Neutrophil (primary cell): ENCODE measurements at regions not wholly inside any gene's neighbourhood (a gene's known extent, or its start where the extent isn't known, plus 50 kb on each side); places are given as distances from the start of the nearest gene placed in this dataset.

Experiments used
- H3K27ac ChIP-seq: fragments of 200-600 bp; sonication (generic); 2 replicates; pipeline ENCODE4 v1.5.1; 2016; ENCODE audit warnings: mild to moderate bottlenecking, moderate library complexity
- H3K27me3 ChIP-seq: fragments of 200-600 bp; sonication (generic); 2 replicates; pipeline ENCODE4 v1.6.0; 2016; ENCODE audit warnings: mild to moderate bottlenecking
- H3K36me3 ChIP-seq: fragments of 200-600 bp; sonication (generic); 2 replicates; pipeline ENCODE4 v1.5.1; 2017
- H3K4me1 ChIP-seq, 2 experiments: fragments of 200-600 bp in 1 of 2; sonication (generic) in 1 of 2; 1 replicate in 1 of 2; 2 replicates in 1 of 2; pipeline versions ENCODE4 v1.5.1 to v1.6.1; 2013 to 2016; ENCODE audit warnings: low read depth in 1 of 2, low read length in 1 of 2, mild to moderate bottlenecking in 1 of 2, moderate library complexity in 1 of 2; ENCODE audit not compliant: control insufficient read depth in 1 of 2, insufficient read depth in 1 of 2
- H3K4me3 ChIP-seq, 2 experiments: fragments of 200-600 bp in 1 of 2; sonication (generic) in 1 of 2; 1 replicate in 1 of 2; 2 replicates in 1 of 2; pipeline ENCODE4 v1.5.1; 2013 to 2016; ENCODE audit warnings: low read depth in 1 of 2, low read length in 1 of 2, mild to moderate bottlenecking in 1 of 2, moderate library complexity in 1 of 2
- H3K9me3 ChIP-seq: fragments of 200-600 bp; sonication (generic); 2 replicates; pipeline ENCODE4 v1.5.1; 2016
- TF ChIP-seq, protein P1 (sequence below): fragments of 200-600 bp; sonication (generic); IDR thresholded peaks from 2 replicates; pipeline ENCODE4 v1.5.1; 2016; ENCODE audit warnings: antibody characterized with exemption

DNA sequence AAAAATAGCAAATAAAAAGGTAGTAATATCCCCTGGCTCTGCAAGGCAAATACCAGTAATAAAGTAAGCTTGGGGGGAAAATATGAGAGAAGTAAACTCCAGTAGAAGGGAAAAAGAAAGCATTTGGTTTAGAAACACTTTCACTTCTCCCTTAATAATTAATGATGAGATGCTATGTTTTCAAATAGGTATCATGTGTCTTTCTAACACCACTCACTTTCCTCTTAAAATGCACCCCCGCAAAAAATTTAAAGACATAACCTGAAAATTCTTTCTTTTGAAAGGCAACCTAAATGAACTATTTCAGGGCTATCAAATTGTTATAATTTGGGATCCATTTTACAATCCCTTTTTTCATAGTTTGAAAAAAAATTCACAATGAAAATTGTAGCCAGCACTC is 240.3 kb downstream of the SNX10 start:
- H3K4me3 ChIP-seq: no peak overlapping the region
- H3K27me3 ChIP-seq: peaks cover 20% of the 10 kb centered on the region
- H3K9me3 ChIP-seq: no peaks in the 10 kb centered on the region
- TF ChIP-seq, protein P1, sequence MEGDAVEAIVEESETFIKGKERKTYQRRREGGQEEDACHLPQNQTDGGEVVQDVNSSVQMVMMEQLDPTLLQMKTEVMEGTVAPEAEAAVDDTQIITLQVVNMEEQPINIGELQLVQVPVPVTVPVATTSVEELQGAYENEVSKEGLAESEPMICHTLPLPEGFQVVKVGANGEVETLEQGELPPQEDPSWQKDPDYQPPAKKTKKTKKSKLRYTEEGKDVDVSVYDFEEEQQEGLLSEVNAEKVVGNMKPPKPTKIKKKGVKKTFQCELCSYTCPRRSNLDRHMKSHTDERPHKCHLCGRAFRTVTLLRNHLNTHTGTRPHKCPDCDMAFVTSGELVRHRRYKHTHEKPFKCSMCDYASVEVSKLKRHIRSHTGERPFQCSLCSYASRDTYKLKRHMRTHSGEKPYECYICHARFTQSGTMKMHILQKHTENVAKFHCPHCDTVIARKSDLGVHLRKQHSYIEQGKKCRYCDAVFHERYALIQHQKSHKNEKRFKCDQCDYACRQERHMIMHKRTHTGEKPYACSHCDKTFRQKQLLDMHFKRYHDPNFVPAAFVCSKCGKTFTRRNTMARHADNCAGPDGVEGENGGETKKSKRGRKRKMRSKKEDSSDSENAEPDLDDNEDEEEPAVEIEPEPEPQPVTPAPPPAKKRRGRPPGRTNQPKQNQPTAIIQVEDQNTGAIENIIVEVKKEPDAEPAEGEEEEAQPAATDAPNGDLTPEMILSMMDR: no peak
- no peaks in the 10 kb centered on the region for H3K36me3 ChIP-seq
- H3K27ac ChIP-seq: no peak overlapping the region
- no peaks in the 10 kb centered on the region for H3K4me1 ChIP-seq

DNA sequence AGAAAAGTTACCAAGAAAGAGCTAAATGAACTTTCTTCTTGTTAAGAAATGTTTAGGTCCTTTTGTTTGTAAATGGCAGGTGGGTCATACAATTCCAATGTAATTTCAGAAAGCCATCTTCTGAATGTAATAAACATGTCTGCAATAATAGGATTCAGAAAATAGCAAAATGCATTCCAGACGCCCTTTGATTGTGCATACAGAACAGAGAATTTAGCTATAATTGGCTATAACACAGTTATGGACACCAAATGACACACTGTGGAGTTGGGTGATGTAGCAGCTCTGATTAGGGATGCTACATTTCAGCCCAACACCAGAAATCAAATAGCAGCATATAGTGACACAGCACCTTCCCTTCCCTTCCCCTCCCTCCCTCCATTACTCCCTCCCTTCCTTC is 240.8 kb downstream of the SNX10 start:
- Histone ChIP-seq H3K27me3 (peaks cover 25% of the 10 kb centered on the region), H3K4me1 (no peaks in the 10 kb centered on the region), H3K36me3 (no peaks in the 10 kb centered on the region), H3K4me3 (no peak overlapping the region), H3K9me3 (no peaks in the 10 kb centered on the region), H3K27ac (no peak overlapping the region)
- TF ChIP-seq, protein P1: no peak

DNA sequence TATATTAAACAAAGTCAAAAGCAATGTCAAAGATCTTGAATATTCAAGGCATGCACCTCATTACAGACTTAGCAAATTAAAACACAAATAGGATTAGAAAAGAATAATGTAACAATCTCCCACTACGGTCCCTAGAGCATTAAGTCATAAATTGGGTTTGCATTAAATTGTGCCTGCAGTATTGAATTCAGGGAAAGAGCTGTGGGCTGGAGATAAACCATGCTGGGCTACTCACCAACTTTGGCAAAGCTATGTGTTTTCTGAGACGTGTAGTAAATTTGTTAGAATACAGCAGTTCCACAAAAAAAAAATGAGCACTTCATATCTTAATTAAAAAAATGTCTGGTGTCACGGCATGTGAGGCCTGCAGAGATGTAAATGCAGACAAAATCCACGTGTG is 241.6 kb downstream of the SNX10 start:
- Histone ChIP-seq H3K27ac (no peak overlapping the region), H3K36me3 (no peaks in the 10 kb centered on the region), H3K4me1 (no peaks in the 10 kb centered on the region), H3K4me3 (no peak overlapping the region), H3K27me3 (peaks cover 33% of the 10 kb centered on the region), H3K9me3 (no peaks in the 10 kb centered on the region)
- TF ChIP-seq, protein P1: no peak

DNA sequence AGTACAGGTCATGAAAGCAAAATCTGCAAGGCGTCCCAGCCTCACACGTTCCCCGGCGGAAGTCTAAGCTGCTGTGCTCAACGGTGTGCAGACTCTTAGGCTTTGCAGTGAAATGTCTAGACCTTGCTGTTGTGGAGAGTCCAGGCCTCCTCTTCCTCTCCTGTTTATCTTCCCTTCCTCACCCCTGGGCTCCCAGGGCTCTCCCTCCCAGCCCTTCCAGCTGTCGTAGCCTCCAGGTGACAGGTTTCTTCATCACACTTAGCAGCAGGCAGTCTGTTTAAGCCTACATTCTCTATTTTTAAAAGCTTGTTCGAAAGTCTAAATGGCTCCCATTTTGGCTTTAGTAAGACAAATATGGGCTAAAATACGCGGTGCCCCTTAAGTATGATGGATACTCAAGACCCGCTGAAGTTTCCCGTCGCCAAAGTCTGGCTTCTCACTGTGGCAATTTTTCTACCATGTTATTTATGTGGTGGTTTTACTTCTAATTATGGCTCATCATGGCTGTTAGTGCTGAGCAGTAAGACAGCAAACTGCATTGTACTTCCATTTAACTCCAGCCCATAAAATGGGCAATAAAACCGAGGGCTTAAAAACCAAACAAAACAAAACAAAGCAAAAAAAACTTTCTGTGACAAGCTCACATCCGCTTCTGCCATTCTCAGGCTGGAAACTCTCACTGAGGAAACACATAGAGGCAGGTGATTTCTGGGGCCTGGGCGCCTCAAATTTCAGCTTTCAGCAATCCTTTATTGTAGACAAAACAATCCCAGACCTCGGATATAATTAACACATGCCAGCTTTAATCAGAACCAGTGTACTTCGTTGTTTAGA is 243.2 kb downstream of the SNX10 start:
- TF ChIP-seq, protein P1: no peak
- Histone ChIP-seq H3K4me3 (no peak overlapping the region), H3K27ac (no peak overlapping the region), H3K27me3 (peaks cover 49% of the 10 kb centered on the region), H3K4me1 (no peaks in the 10 kb centered on the region), H3K9me3 (no peaks in the 10 kb centered on the region), H3K36me3 (no peaks in the 10 kb centered on the region)

DNA sequence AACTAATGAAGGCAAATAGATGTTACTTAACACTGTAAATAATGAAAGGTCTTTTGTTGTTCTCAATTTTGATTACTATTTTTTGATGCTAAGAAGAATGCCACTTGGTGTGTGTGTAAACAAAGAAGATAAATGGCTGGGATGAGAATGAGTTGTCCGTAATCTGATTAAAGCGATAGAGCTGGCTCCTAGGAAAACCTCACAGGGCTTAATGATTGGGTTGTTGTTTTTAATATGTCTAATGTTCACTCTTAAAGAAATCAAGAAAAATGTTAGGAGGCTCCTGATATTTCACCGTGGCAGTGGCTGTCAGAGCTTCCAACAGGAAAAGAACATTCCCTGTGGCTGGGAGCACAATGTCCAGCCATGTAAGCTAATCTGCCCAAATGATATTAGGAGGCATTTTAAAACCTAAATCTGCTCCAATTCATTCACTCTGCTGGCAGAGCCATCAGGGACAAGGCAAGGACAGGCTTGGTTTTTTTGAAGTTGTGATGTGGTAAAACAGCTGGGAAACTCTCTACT is 243.9 kb downstream of the SNX10 start:
- H3K4me1 ChIP-seq: no peaks in the 10 kb centered on the region
- H3K27me3 ChIP-seq: peaks cover 55% of the 10 kb centered on the region
- no peaks in the 10 kb centered on the region for H3K36me3 ChIP-seq
- no peaks in the 10 kb centered on the region for H3K9me3 ChIP-seq
- TF ChIP-seq, protein P1: no peak
- no peak overlapping the region for H3K27ac ChIP-seq
- no peak overlapping the region for H3K4me3 ChIP-seq
